Spleen (tissue), 7 donors: ENCODE measurements at regions not wholly inside any gene's neighbourhood (a gene's known extent, or its start where the extent isn't known, plus 50 kb on each side); places are given as distances from the start of the nearest gene placed in this dataset.

ENCODE experiments used
- POLR2A ChIP-seq, 3 donors: fragments of 450-650 bp; IDR thresholded peaks; one replicate each; pipeline ENCODE4 v1.5.1; 2017; ENCODE audit warnings: antibody characterized with exemption in 3 of 3, mild to moderate bottlenecking in 1 of 3
- POLR2AphosphoS5 ChIP-seq, 3 donors: sonication (generic); formaldehyde crosslinking; IDR thresholded peaks; one replicate each; pipeline ENCODE4 v1.5.1; 2017; ENCODE audit warnings: antibody characterized with exemption in 3 of 3
- TF ChIP-seq, protein P1 (sequence below), 11 experiments: fragments of 200-600 bp in 7 of 11; fragments of 450-650 bp in 4 of 11; sonication (generic) in 4 of 11; IDR thresholded peaks in 8 of 11; conservative IDR thresholded peaks in 3 of 11; 1 replicate in 7 of 11; 2 replicates in 4 of 11; pipeline versions ENCODE4 v1.4.0 to v1.8.0; 2016 to 2021; ENCODE audit warnings: antibody characterized with exemption in 11 of 11, inconsistent platforms in 4 of 11, mild to moderate bottlenecking in 1 of 11
- donor health status: DM: no; HTN: no; CAD: no; lungs with moderate emphysema.
- donor health status: DM: no; HTN: no; CAD: no.
- donor health status: DM: no; HTN: no; CAD: no.

DNA sequence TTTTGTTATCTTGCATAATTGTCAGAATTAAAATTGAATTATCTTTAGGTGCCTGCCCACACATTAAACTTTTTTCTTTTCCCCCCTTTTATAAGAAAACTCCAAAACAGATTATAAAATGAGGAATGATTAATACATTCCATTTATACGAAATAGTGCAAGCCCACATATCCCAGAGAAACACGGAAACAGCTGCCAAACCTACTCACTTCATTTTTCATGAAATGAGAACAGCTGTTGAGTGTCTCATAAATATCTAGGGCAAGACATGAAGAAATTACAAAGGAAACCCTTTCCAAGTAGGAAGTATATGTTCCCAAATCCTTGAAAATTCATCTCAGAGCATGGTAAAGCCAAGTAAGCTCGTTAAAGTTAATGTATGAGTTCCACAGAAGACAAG lies 459.4 kb upstream of the NMUR2 start:
- TF ChIP-seq, protein P1, sequence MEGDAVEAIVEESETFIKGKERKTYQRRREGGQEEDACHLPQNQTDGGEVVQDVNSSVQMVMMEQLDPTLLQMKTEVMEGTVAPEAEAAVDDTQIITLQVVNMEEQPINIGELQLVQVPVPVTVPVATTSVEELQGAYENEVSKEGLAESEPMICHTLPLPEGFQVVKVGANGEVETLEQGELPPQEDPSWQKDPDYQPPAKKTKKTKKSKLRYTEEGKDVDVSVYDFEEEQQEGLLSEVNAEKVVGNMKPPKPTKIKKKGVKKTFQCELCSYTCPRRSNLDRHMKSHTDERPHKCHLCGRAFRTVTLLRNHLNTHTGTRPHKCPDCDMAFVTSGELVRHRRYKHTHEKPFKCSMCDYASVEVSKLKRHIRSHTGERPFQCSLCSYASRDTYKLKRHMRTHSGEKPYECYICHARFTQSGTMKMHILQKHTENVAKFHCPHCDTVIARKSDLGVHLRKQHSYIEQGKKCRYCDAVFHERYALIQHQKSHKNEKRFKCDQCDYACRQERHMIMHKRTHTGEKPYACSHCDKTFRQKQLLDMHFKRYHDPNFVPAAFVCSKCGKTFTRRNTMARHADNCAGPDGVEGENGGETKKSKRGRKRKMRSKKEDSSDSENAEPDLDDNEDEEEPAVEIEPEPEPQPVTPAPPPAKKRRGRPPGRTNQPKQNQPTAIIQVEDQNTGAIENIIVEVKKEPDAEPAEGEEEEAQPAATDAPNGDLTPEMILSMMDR (IDR thresholded peaks at IDR 0.05 in 8 of 11, conservative IDR thresholded peaks at IDR 0.05 in 3 of 11) = no peak
- no peak for TF ChIP-seq POLR2AphosphoS5 (IDR thresholded peaks at IDR 0.05)
- TF ChIP-seq POLR2A (IDR thresholded peaks at IDR 0.05) = no peak
